Limb (tissue), 2 donors: ENCODE measurements at regions not wholly inside any gene's neighbourhood (a gene's known extent, or its start where the extent isn't known, plus 50 kb on each side); places are given as distances from the start of the nearest gene placed in this dataset.
A peak's percentile ranks its signal among the peaks of the same experiment; 100 is the strongest.

ENCODE experiments used
- DNase-seq, 2 donors: peaks; one replicate each; pipeline ENCODE4 v3.0.0-alpha.2; 2016; ENCODE audit errors: extremely low spot score in 2 of 2

DNA sequence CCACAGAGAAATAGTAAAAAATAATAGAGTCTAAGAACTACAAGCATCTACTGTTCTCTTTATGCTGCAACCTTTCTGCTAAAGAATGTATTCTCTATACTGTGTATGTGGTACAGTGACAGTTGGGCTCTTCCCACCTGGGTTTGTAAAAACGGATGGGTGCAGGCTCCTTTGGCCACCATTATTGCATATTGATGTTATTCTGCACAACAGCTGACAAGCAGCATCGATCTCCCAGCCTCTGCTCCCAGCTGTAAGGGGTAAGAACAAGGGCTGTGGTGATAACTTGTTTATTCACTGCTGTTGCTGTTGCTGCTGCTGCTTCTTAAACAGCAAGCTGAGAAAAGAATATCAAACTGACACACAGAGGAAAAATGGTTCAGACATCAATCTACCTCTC, 56.1 kb downstream of the KCNRG start:
- no peak for DNase-seq

DNA sequence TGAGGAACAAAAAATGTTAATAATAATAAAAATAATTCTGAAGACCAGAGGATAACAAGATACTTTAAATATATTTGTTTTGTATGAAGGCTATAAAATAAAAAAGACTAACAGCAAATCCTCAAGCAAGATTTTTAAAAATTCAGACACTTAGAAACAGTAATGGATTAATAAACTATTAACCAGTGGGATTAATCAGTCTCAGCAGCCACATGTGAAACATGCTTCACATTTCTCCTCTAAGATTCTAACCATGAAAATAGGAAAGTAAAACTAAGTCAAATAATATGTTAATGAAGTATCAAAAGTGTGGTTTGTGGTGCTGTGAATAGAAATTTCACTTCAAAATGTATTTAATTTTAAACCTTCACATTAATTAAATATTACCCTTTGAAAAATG, 57.4 kb downstream of the KCNRG start:
- DNase-seq = no peak

DNA sequence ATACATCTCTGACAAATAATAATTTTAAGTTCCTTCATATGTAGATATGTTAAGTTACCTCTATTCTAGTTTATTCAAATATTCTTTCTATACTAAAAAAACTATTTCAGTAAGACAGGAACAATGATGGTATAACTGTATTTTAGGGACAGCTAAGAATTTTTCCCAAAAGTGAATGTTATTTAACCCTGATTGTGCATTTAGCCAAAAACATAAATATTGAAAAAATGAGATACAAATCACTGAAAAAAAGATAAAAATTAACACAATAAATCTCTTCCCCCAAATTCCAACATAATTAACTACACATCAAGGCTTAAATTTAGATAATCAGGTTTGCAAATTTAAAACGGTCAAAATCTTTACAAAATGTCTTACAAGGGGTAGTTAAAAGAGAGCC, 58.1 kb downstream of the KCNRG start:
- no peak for DNase-seq

DNA sequence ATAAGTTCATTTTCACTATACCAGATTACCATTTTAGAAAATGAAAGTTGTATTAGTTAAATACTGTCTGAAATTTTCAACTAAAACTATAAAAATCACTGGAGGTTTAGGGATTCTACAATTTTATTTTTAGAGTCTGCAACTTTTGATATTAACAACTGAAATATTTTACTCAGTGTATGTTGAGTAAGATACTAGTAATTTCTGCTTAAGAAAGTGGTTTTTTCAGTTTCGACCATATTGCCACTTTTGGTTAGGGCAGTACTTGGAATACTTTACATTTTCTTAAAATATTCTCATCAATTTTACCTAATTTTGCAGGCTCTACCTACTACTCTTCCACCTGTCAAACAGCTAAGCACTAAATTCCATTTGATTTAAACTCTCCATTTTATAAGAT, 59.6 kb downstream of the KCNRG start:
- no peak for DNase-seq

DNA sequence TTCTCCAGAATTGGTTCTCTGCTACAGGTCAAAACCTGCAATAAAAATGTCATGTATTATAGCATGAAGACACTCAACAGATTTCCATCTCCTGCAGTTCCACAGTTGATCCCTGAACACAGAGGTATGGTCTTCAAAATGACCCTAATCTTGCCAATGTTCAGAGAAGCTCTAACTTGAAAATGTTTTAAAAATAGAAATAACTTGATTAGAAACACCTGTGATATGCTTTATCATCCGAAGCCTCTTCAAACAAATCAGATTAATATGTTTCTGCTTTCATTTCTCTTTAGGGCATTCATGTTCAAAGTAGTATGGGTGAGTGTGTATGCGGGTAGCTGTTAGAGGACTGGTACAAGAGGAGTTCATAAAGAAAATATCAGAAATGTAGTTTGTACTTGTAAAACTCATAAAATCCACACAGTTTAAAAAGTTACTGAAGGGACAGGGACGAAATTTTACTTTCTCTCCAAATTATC, 60.4 kb downstream of the KCNRG start:
- no peak for DNase-seq

DNA sequence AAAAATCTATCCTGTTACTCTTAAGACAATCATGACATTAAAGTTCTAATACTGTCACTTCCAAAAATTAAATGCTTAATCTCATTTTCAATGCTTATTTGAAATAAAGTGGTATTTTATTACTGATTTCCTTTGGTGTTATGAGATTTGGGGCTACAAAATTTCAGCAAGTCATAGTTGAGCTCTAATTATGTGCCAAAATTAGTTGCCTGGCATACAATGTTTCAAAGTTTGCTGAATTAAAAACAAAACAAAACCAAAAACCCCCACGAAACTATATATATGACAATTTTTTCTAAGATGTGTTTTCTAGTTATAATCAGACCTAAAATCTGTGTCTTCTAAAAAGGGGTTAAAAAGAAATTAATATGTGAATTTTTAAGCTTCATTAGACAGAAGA, 62.2 kb downstream of the KCNRG start:
- DNase-seq = no peak

DNA sequence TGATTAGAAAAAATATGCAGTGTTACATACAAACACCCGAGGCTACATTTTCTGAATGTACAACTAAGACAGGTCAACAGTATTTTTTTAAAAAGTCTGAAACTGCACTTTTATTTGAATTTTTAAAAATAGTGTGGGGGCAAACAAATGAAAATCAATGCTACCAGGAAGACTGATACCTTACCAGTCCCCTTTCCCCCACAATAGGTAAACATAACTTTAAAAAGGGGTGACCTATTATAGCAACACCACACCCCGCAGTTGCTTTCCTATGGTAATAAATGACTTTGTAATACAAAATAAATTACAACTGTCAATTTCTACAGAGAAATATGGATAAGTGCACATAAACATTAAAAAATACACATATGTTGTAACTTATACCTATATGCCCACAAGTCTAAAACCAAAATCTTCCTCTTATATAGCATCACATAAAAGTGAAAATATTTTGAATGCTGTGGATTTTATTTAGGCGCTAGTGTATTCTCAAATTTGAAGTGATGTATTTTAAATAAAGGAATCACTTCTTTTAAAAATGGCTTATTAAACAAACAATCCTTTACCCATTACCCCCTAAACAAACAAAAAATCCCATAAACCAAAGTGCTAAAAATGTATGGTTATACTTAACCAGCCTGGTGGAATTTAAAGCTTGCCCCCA, 63.1 kb downstream of the KCNRG start:
- DNase-seq = no peak

DNA sequence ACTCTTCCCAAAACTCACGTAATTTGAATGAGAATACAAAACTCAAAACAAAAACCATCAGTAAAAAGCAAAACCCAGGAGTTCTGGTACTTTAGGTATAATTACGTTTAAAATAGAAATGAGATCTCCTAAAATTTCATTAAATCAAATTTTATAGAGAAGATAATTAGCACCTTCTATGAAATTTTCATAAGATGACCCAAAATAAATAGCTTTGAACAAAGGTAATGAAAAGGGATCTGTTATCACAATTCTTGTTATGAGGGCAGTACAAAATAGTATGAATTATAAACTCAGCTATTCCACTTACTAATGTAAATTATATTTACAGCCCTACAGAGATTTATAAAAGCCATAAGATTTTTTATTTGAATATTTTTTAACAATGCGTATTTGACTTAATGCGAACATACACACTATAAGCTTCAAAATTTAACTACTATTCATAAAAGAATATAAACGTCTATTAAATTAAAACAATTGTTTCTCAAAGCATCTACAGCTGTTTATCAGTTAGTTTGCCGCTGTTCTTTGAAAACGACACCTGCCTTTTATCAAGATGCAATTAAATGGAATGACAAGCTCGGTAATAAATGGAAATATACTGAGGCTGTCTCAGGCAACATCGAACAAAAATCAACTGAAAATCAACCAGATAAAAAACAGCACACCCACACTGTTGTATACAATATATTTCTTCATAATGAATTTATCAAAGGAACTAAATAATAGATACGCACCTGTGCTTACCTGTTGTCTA, 63.8 kb downstream of the KCNRG start:
- no peak for DNase-seq

DNA sequence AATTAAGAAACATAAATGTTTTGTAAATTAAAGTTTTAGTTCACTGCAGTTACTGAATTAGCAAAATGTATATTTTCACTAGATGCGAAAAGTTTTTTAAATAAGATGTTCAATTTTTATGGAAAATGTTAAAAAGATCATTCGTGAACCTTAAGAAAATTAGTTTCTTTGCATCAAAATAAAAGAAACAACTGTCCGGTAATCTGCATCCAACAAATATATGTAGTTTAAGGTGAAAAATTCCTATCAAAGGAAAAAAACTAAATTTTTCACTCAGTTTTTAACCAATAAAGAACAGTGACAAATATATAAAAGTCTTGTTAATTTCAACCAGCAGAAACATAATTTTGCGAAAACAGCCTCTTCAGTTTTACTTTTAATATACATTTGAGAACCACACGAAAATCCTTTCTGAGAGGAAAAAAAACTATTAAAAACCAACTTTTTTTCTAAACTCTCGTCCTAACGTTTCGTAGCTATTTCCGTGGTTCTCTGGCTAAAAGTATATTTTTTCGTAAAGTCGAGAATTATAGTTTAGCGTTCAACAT, 64.5 kb downstream of the KCNRG start:
- DNase-seq = no peak

DNA sequence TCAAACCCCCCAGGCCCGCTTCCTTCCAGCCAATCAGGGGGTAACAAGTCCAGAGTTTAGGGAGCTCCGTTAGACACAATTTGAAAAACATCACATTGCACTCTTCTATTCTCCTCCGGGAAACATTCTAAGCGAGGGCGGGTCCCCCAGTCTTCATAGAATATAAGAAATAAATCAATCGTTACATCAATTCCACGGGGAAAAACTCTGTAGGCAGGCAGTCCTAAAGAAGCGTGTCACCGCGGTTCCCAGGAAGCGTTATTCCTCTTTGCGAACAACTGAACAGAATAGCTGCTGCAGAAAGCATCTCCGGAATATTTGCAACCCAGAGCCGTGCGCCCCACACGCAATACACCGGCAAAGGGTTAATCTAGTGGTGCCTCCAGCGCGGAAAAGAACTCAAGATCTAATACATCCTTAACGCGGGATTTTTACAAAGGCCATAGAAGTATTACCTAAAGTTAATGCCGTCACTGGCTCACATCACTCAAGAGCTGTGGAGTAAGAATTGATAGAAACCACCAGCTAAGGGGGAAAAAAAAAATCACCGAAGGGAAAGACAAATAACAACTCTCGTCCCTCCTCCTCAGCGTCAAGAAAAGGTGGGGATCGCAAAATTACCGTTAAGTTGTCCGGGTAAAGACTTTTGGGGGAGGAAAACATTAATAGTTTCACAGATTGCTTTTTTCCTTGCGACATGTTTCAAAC, 65.1 kb downstream of the KCNRG start:
- DNase-seq = peak; percentile 48 to 67

DNA sequence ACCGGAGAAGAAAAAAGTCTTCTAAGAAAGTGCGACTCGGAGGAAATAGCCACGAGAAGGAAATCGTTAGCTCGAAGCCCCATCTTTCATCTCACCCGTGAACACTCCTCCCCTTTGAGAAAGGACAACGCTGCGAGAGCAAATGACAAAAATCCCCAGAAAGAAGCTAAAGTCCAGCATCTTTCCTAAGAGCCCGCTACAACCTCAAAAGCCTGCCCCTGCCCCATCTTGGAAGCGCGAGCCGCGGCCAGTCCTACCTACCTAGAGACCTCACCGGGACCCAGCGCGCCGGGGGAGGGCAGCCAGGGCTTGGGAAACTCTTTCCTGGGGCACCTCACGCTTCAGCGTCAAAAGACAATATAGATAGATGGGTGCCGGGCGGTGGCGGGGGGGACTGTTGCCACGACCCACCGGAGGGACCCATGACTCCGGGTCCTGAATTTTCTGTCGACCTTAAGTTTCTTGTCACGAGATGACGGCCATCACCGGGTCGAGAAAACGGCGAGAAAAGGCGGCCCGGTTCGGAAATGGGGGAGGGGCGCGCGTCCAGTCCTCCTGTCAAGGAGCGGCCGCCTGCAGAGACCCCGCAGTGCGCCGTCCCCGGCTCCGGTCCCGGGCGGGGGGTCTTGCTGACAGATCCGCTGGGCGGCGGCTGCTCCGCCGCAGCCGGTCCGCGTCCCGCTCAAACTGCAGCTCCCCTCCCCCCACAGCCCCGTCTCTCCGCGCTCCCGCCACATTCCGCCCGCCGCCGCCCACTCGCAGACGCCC, 65.9 kb downstream of the KCNRG start:
- DNase-seq = peak in 1 of 2 donors; percentile 75

DNA sequence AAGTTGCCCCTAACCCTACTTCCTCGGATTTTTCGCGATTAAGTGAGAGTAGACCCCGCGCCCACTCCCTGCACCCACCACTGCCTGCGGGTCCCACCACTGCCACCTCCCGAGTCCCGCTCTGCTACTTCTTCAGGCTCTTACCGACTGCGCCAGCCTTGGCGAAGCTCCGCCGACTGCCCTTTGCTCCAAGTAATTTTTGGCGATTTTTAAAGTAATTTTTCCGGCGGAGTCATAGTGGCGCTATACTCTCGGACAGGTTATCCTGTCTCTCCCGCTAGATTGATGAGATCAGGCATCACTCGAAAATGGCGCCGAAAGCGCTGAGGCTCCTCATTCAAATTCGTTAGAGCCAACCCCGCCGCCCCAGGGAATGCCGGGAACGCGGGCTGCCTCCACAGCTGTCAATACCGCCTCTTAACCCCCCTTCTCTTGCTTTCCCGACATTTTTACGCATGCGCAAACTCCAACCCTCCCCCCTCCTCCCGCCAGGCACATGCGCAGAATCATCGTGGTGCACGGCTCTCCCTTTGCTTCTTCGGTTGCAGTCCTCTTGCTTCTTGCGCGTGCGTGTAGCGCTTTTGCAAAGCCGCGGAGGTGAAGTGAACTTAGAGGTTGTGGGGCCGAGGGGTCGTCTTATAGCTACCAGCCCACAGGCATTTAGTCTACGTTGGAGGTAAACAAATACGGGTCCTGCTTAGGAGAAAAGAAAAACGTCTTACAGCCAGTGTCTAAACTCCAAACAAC, 66.6 kb downstream of the KCNRG start:
- peak; percentile 98 to 99 for DNase-seq

DNA sequence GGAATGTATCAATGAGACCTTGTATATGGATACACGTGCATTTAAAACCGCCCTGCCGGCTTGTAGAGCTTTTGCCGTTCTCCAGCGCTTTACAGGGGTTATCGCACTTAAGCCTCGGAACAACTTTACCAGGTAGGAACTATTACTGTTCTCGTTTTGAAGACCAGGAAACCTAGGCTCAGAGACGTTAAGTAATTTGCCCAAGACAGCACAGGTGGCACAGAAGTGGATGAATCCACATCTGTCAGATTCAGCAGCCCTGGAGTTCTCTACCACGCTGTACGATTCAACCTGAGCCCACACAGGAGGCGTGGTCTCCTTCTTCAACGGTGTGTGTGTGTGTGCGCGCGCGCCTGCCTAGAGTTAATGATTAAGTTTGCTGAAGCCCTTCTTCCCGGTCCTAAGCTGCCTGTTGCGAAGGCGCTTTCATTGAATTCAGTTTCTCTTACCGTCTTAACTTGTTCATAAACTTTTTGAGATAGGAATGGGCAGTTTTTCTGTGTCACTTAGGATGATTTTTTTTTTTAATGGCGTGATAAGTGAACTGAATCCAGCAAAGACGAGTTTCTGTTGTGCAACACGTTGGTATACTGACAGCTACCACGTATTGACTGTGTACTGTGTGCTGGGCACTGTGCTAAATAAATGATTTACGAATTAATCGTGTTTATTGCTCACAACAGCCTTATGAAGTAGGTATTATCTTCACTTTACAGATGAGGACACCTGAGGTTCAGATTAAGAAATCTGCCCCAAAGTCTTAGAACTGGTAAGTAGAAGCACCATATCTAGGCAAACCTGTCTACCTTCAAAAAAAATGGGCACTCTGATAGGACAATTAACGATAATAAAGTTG, 67.4 kb downstream of the KCNRG start:
- peak; percentile 52 to 72 for DNase-seq

DNA sequence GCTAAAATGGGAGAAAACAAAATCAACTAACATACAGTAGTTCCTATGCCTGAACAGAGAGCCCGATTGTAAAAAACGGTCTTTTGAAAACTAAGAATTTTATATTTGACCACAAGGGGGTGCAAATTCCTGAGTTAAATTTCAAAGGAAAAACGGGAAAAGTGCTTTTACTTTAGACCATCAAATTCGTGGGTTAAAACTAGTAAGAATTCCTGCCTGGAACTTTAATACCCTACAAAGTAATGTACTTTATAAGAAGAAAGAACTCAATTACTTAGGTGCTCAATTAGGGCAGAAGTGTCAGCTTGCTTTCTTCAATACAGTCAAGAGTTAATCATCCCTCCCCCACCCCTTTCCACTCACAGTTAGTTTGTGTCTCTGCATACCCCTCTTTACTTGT, 69.8 kb downstream of the KCNRG start:
- peak in 1 of 2 donors; percentile 76 for DNase-seq

DNA sequence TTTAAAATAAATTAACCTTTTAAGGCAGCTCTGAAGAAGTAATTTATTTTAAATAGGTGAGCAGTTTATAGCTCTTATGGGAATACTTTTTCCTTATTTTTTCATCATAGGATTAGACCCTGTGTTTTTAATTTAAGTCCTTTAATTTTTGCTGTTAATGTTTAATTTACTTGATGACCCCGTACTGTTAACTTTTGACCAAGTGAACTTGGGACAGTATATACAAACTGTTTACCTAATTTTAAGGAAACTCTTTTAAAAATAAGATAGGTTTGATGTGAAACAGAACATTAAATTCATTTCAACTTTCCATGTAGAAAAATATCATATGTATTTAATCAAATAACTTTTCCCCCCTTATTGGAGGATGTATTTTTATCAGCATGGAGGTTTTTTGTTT, 74.4 kb downstream of the KCNRG start:
- no peak for DNase-seq

DNA sequence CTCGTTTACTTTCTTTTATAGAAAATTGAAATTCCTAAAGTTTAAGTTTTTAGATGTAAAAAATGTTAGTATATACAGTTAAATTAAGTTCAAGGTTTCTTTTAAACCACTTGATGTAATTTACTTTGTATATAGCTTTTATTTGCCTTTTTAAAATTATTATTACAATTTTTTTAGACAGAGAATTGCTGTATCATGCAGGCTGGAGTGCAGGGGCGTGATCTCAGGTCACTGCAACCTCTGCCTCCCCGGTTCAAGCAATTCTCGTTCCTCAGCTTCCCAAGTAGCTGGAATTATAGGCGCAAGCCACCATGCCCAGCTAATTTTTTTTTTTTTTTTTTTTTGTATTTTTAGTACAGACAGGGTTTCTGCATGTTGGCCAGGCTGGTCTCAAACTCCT, 75.0 kb downstream of the KCNRG start:
- DNase-seq = no peak

DNA sequence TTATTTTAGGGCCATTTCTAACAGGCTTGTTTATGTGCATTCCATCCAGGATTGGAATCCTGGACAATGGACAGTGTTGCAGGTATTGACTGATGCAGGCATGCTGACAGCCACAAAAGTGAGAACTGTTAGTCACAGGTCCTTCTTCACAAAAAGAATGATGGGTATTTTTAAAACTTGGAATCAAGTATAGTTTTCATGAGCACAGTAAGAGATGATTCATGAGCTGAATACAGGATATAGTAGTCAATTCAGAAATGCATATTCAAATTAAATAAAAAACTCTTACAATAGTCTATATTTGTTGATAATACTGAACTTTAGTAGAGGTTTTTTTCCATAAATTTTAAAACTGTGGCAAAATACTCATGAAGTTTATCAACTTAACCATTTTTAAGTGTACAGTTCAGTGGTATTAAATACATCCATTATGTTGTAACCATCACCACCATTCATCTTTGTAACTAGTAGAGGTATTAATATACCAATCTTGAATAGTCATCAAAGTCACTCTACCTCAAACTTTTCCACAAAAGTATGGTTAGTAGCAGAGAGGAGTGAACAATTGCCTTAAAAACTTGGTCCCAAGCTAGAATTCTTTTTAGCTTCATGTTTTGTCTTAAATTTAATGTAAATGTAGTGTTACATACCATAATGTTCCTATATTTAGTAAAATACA, 79.5 kb downstream of the KCNRG start:
- DNase-seq = no peak

DNA sequence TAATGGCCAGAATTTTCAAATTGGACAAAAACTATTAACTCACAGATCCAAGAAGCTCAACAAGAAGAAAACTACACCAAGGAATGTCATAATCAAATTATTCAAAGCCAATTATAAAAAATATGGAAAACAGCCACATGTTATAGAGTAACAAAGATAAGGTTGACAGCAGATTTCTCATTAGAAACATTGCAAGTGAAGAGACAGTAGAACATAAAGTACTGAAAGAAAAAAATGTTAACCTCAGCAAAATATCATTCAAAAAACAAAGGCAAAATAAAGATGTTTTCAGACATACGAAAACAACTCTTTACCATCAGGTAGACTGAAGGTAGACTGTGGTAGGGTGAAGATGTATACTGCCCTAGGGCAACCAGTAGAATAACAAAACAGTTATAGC, 83.4 kb downstream of the KCNRG start:
- no peak for DNase-seq

DNA sequence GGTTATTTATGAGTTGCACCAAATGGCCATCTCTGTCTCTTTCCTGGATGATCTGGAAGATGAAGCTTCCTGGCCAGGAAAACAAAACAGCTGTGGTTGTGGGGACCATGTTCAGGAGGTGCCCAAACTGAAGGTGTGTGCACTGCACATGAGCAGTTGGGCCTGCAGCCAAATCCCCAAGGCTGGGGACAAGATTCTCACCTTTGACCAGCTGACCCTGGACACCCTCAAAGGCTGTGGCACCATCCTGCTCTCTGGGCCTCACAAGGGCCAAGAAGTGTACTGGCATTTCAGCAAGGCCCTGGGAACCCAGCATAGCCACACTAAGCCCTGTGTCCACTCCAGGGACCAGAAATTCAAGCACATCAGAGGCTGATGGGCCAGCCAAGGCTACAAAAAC, 84.2 kb downstream of the KCNRG start:
- no peak for DNase-seq
